ENCODE measurements at regions not wholly inside any gene's neighbourhood (a gene's known extent, or its start where the extent isn't known, plus 50 kb on each side); places are given as distances from the start of the nearest gene placed in this dataset.

DNA sequence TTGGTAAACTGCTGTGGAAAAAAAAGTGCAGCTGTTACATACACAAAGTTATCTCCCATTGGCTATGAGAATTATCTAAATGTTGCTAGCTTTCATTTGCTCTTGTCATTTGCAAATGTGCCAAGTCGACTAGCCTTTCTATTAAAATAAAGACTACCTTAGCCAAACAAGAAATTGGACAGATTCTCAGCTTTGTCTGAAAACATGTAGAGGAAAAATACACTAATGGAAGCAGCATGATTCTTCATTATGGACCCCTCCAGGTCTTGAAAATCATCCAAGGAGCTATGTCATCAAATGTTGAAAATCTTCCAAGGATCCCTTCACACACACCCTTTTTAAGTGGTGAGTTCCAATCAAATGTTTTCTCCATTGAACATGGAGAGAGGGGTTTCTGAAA is 237.7 kb downstream of the ETV1 start:
- TF ChIP-seq, protein P1, sequence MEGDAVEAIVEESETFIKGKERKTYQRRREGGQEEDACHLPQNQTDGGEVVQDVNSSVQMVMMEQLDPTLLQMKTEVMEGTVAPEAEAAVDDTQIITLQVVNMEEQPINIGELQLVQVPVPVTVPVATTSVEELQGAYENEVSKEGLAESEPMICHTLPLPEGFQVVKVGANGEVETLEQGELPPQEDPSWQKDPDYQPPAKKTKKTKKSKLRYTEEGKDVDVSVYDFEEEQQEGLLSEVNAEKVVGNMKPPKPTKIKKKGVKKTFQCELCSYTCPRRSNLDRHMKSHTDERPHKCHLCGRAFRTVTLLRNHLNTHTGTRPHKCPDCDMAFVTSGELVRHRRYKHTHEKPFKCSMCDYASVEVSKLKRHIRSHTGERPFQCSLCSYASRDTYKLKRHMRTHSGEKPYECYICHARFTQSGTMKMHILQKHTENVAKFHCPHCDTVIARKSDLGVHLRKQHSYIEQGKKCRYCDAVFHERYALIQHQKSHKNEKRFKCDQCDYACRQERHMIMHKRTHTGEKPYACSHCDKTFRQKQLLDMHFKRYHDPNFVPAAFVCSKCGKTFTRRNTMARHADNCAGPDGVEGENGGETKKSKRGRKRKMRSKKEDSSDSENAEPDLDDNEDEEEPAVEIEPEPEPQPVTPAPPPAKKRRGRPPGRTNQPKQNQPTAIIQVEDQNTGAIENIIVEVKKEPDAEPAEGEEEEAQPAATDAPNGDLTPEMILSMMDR (IDR thresholded peaks at IDR 0.05), result no peak
- TF ChIP-seq POLR2AphosphoS5 (IDR thresholded peaks at IDR 0.05), result no peak

All from stomach (tissue), 4 donors.